ENCODE measurements at regions not wholly inside any gene's neighbourhood (a gene's known extent, or its start where the extent isn't known, plus 50 kb on each side); places are given as distances from the start of the nearest gene placed in this dataset.

DNA sequence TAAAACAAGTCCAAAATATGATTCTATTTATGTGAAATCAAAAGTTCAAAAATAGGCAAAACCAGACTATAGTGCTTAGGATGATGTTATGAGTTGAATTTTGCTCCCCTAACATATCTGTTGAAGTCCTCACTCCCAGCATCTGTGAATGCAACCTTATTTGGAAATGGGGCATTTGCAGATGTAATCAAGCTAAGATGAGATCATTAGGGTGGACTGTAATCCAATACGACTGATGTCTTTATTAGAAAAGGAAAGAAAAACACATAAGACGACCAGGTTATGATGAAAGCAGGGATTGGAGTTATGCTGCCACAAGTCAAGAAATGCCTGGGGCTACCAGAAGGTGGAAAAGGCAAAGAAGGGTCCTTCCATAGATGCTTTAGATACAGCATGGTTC lies 110.5 kb upstream of the CCDC39 start:
- H3K27ac ChIP-seq, result no peak overlapping the region
- no peaks in the 10 kb centered on the region for H3K9me3 ChIP-seq
- no peaks in the 10 kb centered on the region for H3K27me3 ChIP-seq
- H3K4me1 ChIP-seq, result no peaks in the 10 kb centered on the region
- no peak for DNase-seq
- TF ChIP-seq POLR2A (IDR thresholded peaks at IDR 0.05), result no peak
- TF ChIP-seq, protein P1, sequence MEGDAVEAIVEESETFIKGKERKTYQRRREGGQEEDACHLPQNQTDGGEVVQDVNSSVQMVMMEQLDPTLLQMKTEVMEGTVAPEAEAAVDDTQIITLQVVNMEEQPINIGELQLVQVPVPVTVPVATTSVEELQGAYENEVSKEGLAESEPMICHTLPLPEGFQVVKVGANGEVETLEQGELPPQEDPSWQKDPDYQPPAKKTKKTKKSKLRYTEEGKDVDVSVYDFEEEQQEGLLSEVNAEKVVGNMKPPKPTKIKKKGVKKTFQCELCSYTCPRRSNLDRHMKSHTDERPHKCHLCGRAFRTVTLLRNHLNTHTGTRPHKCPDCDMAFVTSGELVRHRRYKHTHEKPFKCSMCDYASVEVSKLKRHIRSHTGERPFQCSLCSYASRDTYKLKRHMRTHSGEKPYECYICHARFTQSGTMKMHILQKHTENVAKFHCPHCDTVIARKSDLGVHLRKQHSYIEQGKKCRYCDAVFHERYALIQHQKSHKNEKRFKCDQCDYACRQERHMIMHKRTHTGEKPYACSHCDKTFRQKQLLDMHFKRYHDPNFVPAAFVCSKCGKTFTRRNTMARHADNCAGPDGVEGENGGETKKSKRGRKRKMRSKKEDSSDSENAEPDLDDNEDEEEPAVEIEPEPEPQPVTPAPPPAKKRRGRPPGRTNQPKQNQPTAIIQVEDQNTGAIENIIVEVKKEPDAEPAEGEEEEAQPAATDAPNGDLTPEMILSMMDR (IDR thresholded peaks at IDR 0.05), result no peak
- no peak overlapping the region for H3K4me3 ChIP-seq
- H3K36me3 ChIP-seq, result no peaks in the 10 kb centered on the region

DNA sequence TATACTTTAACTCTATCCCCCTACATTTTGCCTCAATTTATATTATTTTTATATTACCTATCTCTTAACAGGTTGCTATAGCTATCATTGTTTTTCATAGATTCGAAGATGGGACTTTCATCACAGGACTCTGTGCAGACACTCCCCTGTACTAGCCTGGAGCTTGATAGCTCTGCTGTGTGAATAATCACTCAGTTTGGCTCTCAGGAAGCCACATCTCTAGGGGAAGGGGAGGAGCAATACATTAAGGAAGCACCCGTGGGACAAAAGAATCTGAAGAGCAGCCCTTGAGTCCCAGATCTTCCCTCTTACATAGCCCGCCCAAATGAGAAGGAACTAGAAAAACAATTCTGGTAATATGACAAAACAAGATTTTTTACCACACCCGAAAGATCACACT lies 114.3 kb upstream of the FXR1 start:
- Histone ChIP-seq H3K4me3 (no peak overlapping the region), H3K27me3 (no peaks in the 10 kb centered on the region), H3K36me3 (no peaks in the 10 kb centered on the region), H3K9me3 (no peaks in the 10 kb centered on the region), H3K27ac (no peak overlapping the region), H3K4me1 (no peaks in the 10 kb centered on the region)
- no peak for DNase-seq
- TF ChIP-seq POLR2A (IDR thresholded peaks at IDR 0.05), result no peak
- TF ChIP-seq, protein P1 (IDR thresholded peaks at IDR 0.05), result no peak

DNA sequence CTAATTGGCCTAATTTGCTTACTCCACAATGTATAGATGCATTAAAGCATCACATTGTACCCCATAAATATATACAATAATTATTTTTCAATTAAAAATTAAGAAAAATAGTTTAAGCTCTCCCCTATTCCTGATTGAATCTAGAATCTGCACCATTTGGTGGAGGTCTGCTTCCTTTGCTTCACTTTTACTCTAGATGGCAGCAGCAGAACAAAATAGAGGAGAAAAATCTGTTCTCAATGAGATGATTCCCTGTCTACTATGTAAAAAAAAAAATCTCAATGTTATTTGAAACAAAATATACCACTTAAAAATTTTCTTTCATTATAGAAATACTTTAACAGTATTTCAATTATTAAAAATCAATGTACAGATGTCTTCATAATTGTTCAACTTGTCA lies 109.6 kb upstream of the FXR1 start:
- Histone ChIP-seq H3K4me3 (no peak overlapping the region), H3K4me1 (no peaks in the 10 kb centered on the region), H3K27ac (no peak overlapping the region), H3K36me3 (no peaks in the 10 kb centered on the region), H3K27me3 (no peaks in the 10 kb centered on the region), H3K9me3 (no peaks in the 10 kb centered on the region)
- DNase-seq, result no peak
- TF ChIP-seq, protein P1 (IDR thresholded peaks at IDR 0.05), result peak in 2 of 6 experiments; percentile 13 to 16
- no peak for TF ChIP-seq POLR2A (IDR thresholded peaks at IDR 0.05)

DNA sequence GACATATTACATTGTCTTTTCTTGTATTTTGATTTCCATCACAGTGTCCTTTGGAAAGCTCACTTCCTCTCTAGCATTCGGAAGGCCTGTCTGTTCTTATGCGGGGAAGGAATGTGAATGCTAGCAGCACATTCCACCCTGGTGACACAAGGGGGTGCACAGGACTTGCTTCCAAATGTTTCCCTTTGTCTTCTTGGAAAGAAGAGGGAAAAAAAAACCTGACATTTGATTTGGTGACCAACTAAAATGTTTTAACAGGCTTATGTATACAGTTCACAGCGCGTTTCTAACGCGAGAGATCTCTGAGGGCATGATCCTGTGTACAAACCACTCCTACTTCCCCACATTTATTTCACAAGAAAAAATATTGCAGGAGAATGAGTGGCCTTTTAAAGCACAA lies 107.6 kb upstream of the FXR1 start:
- TF ChIP-seq, protein P1 (IDR thresholded peaks at IDR 0.05), result no peak
- no peak for TF ChIP-seq POLR2A (IDR thresholded peaks at IDR 0.05)
- DNase-seq, result no peak
- Histone ChIP-seq H3K27me3 (no peaks in the 10 kb centered on the region), H3K4me3 (no peak overlapping the region), H3K4me1 (no peaks in the 10 kb centered on the region), H3K36me3 (no peaks in the 10 kb centered on the region), H3K9me3 (no peaks in the 10 kb centered on the region), H3K27ac (no peak overlapping the region)

DNA sequence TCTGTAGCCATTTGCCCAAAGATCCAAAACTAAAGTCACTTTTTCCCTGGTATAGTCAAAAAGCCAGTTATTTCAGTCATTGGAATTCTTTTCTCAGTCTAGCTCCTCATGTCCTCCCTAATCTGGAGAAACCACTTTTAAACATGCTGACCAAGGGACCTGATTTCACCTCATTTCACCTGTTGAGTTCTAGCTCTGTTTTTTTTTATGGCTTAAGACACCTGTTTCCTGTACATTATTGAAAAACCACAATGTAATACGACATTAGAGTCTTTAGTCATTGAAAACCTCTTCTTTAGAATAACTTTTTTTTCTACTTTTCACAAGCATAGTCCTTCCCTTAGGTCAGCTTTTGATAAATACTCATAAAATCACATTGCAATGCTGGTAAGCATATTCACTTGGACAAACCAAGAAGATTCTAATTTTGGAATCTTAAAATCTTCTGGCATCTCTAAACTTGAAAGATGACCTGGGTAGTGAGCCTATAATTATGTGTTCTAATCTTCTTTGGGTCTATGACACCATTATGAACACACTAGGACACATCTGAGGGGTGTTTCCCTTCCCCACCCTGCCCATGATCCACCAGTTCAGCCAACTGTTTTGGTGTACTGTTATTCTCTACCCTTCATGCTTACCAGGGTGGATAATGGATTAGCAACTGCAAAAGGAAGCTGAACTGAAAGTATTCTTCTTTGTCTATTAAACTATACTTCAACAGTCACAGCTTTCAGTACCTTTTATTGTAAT lies 103.5 kb upstream of the FXR1 start:
- no peaks in the 10 kb centered on the region for H3K36me3 ChIP-seq
- no peak overlapping the region for H3K27ac ChIP-seq
- no peaks in the 10 kb centered on the region for H3K4me1 ChIP-seq
- H3K4me3 ChIP-seq, result no peak overlapping the region
- no peaks in the 10 kb centered on the region for H3K9me3 ChIP-seq
- DNase-seq, result no peak
- TF ChIP-seq, protein P1 (IDR thresholded peaks at IDR 0.05), result no peak
- TF ChIP-seq POLR2A (IDR thresholded peaks at IDR 0.05), result no peak
- H3K27me3 ChIP-seq, result no peaks in the 10 kb centered on the region

Measured in Peyer's patch (tissue), 4 donors.